IMR-90 (cell line): ENCODE measurements at regions not wholly inside any gene's neighbourhood (a gene's known extent, or its start where the extent isn't known, plus 50 kb on each side); places are given as distances from the start of the nearest gene placed in this dataset.
A peak's percentile ranks its signal among the peaks of the same experiment; 100 is the strongest.

ENCODE experiments used
- ATAC-seq: fragments of 200-7000 bp; cut with Tn5 transposase; 2 replicates; pipeline ENCODE4 v1.9.1; 2020; ENCODE audit warnings: low read depth, mild to moderate bottlenecking, moderate library complexity
- BruUV-seq: library from RNA; stranded (reverse); fragments of 400-500 nt; replicated peaks from 2 replicates; lab custom pipeline; 2021; lab: Mats Ljungman, UMichigan
- CTCF ChIA-PET: fragments of 300-600 bp; formaldehyde crosslinking; extraction: SDS; loops from one replicate; lab custom pipeline; 2021; ENCODE audit warnings: antibody characterized with exemption; lab: Yijun Ruan, JAX
- POLR2A ChIA-PET: fragments of 300-600 bp; sonication (Branson Sonifier 250); formaldehyde crosslinking; loops from one replicate; lab custom pipeline; 2022; ENCODE audit warnings: antibody characterized with exemption; ENCODE audit not compliant: unreplicated experiment; lab: Charles Lee
- DNase-seq: peaks from one replicate; pipeline ENCODE4 v3.0.0; 2013
- H2AFZ ChIP-seq: replicated peaks from 2 replicates; pipeline ENCODE3; 2013; ENCODE audit warnings: low read length, mild to moderate bottlenecking; ENCODE audit not compliant: poor library complexity
- H2AK5ac ChIP-seq: 2 replicates; pipeline ENCODE4 v1.6.1; 2013; ENCODE audit warnings: low read depth, low read length, inconsistent platforms
- H2AK9ac ChIP-seq: replicated peaks from 2 replicates; pipeline ENCODE3; 2013; ENCODE audit warnings: mild to moderate bottlenecking, low read depth, low read length, moderate library complexity; ENCODE audit not compliant: poor library complexity
- H2BK120ac ChIP-seq: 2 replicates; pipeline ENCODE4 v1.6.1; 2013; ENCODE audit warnings: low read depth, low read length, inconsistent platforms
- H2BK15ac ChIP-seq: 3 replicates; pipeline ENCODE4 v1.6.1; 2013; ENCODE audit warnings: low read depth, low read length, inconsistent platforms
- H2BK20ac ChIP-seq: 2 replicates; pipeline ENCODE4 v1.6.1; 2013; ENCODE audit warnings: low read depth, mild to moderate bottlenecking, inconsistent platforms, low read length, moderate library complexity
- H2BK5ac ChIP-seq: 2 replicates; pipeline ENCODE4 v1.6.1; 2013; ENCODE audit warnings: mild to moderate bottlenecking, low read depth, low read length, inconsistent platforms; ENCODE audit not compliant: poor library complexity, severe bottlenecking
- H3K14ac ChIP-seq: replicated peaks from 2 replicates; pipeline ENCODE4 v1.6.1; 2013; ENCODE audit warnings: low read depth, low read length, inconsistent platforms
- H3K18ac ChIP-seq: 2 replicates; pipeline ENCODE4 v1.6.1; 2013; ENCODE audit warnings: low read depth, low read length, control low read depth
- H3K23ac ChIP-seq: 2 replicates; pipeline ENCODE4 v1.6.1; 2013; ENCODE audit warnings: low read depth, low read length, inconsistent platforms
- H3K27ac ChIP-seq: 2 replicates; pipeline ENCODE4 v1.5.1; 2013; ENCODE audit warnings: mild to moderate bottlenecking, control low read depth, low read length; ENCODE audit not compliant: insufficient read depth
- H3K27me3 ChIP-seq: 2 replicates; pipeline ENCODE4 v1.6.1; 2013; ENCODE audit warnings: low read length; ENCODE audit not compliant: control insufficient read depth, insufficient read depth
- H3K36me3 ChIP-seq: 2 replicates; pipeline ENCODE4 v1.6.1; 2013; ENCODE audit warnings: low read length, mixed read lengths; ENCODE audit not compliant: control insufficient read depth, insufficient read depth
- H3K4ac ChIP-seq: 2 replicates; pipeline ENCODE4 v1.6.1; 2013; ENCODE audit warnings: low read depth, low read length, inconsistent platforms
- H3K4me1 ChIP-seq: 2 replicates; pipeline ENCODE4 v1.6.1; 2013; ENCODE audit warnings: low read length, mixed read lengths; ENCODE audit not compliant: control insufficient read depth, insufficient read depth
- H3K4me2 ChIP-seq: 2 replicates; pipeline ENCODE4 v1.6.1; 2013; ENCODE audit warnings: low read depth, mild to moderate bottlenecking, control low read depth, low read length, moderate library complexity
- H3K4me3 ChIP-seq: 2 replicates; pipeline ENCODE4 v1.5.1; 2013; ENCODE audit warnings: low read depth, mild to moderate bottlenecking, control low read depth, low read length, moderate library complexity; ENCODE audit not compliant: insufficient read depth
- H3K56ac ChIP-seq: 2 replicates; pipeline ENCODE4 v1.6.1; 2013; ENCODE audit warnings: low read length, inconsistent platforms; ENCODE audit not compliant: insufficient read depth; ENCODE audit errors: extremely low read depth
- H3K79me1 ChIP-seq, 2 experiments: 2 replicates each; pipeline ENCODE4 v1.6.1; 2013; ENCODE audit warnings: low read length in 2 of 2, inconsistent platforms in 1 of 2, low read depth in 1 of 2
- H3K9ac ChIP-seq: 2 replicates; pipeline ENCODE4 v1.6.1; 2013; ENCODE audit warnings: low read depth, low read length, control low read depth
- H3K9me1 ChIP-seq: 2 replicates; pipeline ENCODE4 v1.6.1; 2013; ENCODE audit warnings: low read length, inconsistent platforms; ENCODE audit not compliant: insufficient read depth
- H3K9me3 ChIP-seq: 2 replicates; pipeline ENCODE4 v1.6.1; 2013; ENCODE audit warnings: low read length; ENCODE audit not compliant: control insufficient read depth, insufficient read depth
- H4K20me1 ChIP-seq: 2 replicates; pipeline ENCODE4 v1.6.1; 2013; ENCODE audit warnings: low read length, inconsistent platforms; ENCODE audit not compliant: insufficient read depth
- H4K5ac ChIP-seq: 2 replicates; pipeline ENCODE4 v1.6.1; 2013; ENCODE audit warnings: mild to moderate bottlenecking, low read depth, low read length, control low read depth
- H4K8ac ChIP-seq, 2 experiments: 2 replicates each; pipeline ENCODE4 v1.6.1; 2013; ENCODE audit warnings: low read depth in 2 of 2, low read length in 2 of 2, control low read depth in 1 of 2, inconsistent platforms in 1 of 2
- H4K91ac ChIP-seq: 2 replicates; pipeline ENCODE4 v1.6.1; 2013; ENCODE audit warnings: low read depth, low read length, inconsistent platforms; ENCODE audit not compliant: insufficient read depth
- FOS ChIP-seq: fragments of 150-350 bp; IDR thresholded peaks from 2 replicates; pipeline ENCODE4 v1.6.1; 2016; ENCODE audit warnings: low read depth, low read length
- WGBS, 2 experiments: methylation state at CpG; one replicate each; pipeline versions ENCODE4 v1.1.5 to v1.1.7; 2013; ENCODE audit warnings: missing lambda C conversion rate in 2 of 2; ENCODE audit not compliant: insufficient read length in 1 of 2; ENCODE audit errors: extremely low coverage in 2 of 2; 5-methylcytosine and 5-hydroxymethylcytosine counted together
- dilution Hi-C: fragments of 300-500 bp; cut with HindIII; formaldehyde crosslinking; loops from one replicate; pipeline ENCODE4 v1.14.3; 2018; ENCODE audit warnings: low sequenced_read_pairs; ENCODE audit not compliant: unreplicated experiment
- in situ Hi-C: fragments of 300-500 bp; cut with MboI; formaldehyde crosslinking; loops from 3 replicates; pipeline ENCODE4 v1.14.3; 2019; ENCODE audit warnings: low sequenced_read_pairs, inconsistent platforms, mixed read lengths
- intact Hi-C: fragments of 100-400 bp; cut with micrococcal nuclease; formaldehyde crosslinking; loops from 2 replicates; pipeline ENCODE4 v1.10.0; 2022

DNA sequence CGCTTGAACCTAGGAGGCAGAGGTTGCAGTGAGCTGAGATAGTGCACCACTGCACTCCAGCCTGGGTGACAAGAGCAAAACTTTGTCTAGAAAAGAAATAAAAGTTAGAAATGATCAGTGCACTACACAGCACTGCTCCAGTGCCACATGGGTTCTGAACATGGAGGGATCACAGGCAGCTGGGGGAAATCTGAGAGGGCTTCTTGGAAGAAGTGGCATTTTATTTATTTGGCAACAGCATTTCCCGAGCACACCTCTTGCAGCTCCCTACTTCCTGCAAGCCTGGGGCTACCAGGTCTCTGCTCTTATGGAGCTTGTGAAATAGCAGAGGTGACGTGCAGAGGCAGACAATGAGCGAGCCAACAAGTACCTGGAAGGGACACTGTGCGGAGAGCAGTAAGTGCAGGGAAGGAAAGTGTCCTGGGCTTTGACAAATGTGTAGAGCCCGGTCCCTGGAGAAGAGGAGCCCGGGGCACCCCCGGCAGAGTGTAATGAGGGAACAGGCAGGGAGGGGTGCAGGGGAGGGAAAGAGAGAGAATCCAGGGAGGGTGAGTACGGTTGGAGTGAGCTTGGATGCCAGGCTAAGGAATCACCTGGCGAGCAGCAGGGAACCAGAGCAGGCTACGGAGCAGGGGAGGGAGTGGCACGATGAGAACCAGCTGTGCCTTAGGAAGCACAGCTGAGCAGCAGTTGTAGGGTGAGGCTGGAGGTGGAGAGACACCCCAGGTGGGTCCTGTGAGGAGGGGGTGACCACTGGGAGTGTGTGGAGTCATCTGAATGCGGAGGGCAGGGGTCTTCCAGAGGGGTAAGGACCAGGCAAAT, 104.6 kb upstream of the CTBP2 start:
- Histone ChIP-seq H2BK15ac (no peak overlapping the region), H2BK120ac (no peak overlapping the region; the same call in 1 of the 2 replicates), H3K4ac (no peak overlapping the region), H3K56ac (no peak overlapping the region), H2BK20ac (no peak overlapping the region), H3K79me1 (no peaks in the 10 kb centered on the region), H3K4me2 (no peak overlapping the region), H3K27me3 (no peaks in the 10 kb centered on the region; the same call in 1 of the 2 replicates), H3K9me3 (no peaks in the 10 kb centered on the region), H3K14ac (no peak overlapping the region), H4K91ac (no peak overlapping the region), H3K36me3 (no peaks in the 10 kb centered on the region), H2AK5ac (peak overlapping the region; percentile 52; the same call in 1 of the 2 replicates), H2BK5ac (no peak overlapping the region), H3K9me1 (no peaks in the 10 kb centered on the region), H2AK9ac (no peak overlapping the region), H3K9ac (no peak overlapping the region), H3K4me1 (no peaks in the 10 kb centered on the region; the same call in 1 of the 2 replicates), H3K18ac (no peak overlapping the region), H3K27ac (no peak overlapping the region), H4K8ac (peak overlapping the region in 1 of 2 experiments; percentile 25; a peak in 1 of 4 replicates), H2AFZ (peak overlapping the region; percentile 49), H4K20me1 (no peaks in the 10 kb centered on the region), H4K5ac (no peak overlapping the region), H3K4me3 (no peak overlapping the region), H3K23ac (0 out of 2 replicates have a peak overlapping the region, but pooled peaks have one; percentile 13)
- ChIA-PET CTCF (no interaction called here), POLR2A (no interaction called here)
- BruUV-seq, result no TSS peak
- in situ Hi-C loops (no loop called here), intact Hi-C loops (no loop called here), dilution Hi-C loops (no loop called here)
- DNase-seq (no peak), ATAC-seq (no peak; the same call in 1 of the 2 replicates)
- 61% methylated on average over 8 of the region's 13 CpGs; no CpG with 5 or more reads in 1 of the 2 experiments for WGBS, 2 experiments
- no peak for TF ChIP-seq FOS
